Panc1 (cell line): ENCODE measurements at regions not wholly inside any gene's neighbourhood (a gene's known extent, or its start where the extent isn't known, plus 50 kb on each side); places are given as distances from the start of the nearest gene placed in this dataset.

Experiments
- ATAC-seq: fragments of 200-7000 bp; cut with Tn5 transposase; 2 replicates; pipeline ENCODE4 v1.9.1; 2020; ENCODE audit warnings: mild to moderate bottlenecking, moderate library complexity
- BruUV-seq: library from RNA; stranded (reverse); fragments of 400-500 nt; replicated peaks from 2 replicates; lab custom pipeline; 2021; lab: Mats Ljungman, UMichigan
- CTCF ChIA-PET: fragments of 300-600 bp; sonication (Branson Sonifier 250); formaldehyde crosslinking; loops from one replicate; lab custom pipeline; 2022; ENCODE audit warnings: antibody characterized with exemption; lab: Charles Lee
- POLR2A ChIA-PET: fragments of 300-600 bp; sonication (Branson Sonifier 250); formaldehyde crosslinking; loops from one replicate; lab custom pipeline; 2022; ENCODE audit warnings: antibody characterized with exemption; lab: Charles Lee
- DNase-seq: peaks from one replicate; pipeline ENCODE4 v3.0.0-alpha.2; 2010; ENCODE audit warnings: low read depth, low spot score
- H3K27ac ChIP-seq: 2 replicates; pipeline ENCODE4 v1.5.1; 2011; ENCODE audit warnings: mild to moderate bottlenecking, low read length, inconsistent platforms
- H3K27me3 ChIP-seq: fragments of 200-500 bp; sonication (Bioruptor generic); 2 replicates; pipeline ENCODE4 v1.6.0; 2014; ENCODE audit warnings: low read length, inconsistent platforms; ENCODE audit not compliant: control insufficient read depth, insufficient read depth
- H3K36me3 ChIP-seq: fragments of 200-500 bp; sonication (Bioruptor generic); 2 replicates; pipeline ENCODE4 v1.5.1; 2014; ENCODE audit warnings: inconsistent platforms, mild to moderate bottlenecking, low read length, moderate library complexity; ENCODE audit not compliant: control insufficient read depth, insufficient read depth
- H3K4me1 ChIP-seq: 2 replicates; pipeline ENCODE4 v1.5.1; 2011; ENCODE audit warnings: inconsistent platforms, mild to moderate bottlenecking, low read length, moderate library complexity; ENCODE audit not compliant: control insufficient read depth, insufficient read depth
- H3K4me3 ChIP-seq, 2 experiments: 2 replicates each; pipeline ENCODE4 v1.5.1; 2011 to 2012; ENCODE audit warnings: low read depth in 2 of 2, low read length in 2 of 2, mild to moderate bottlenecking in 2 of 2, inconsistent platforms in 1 of 2, moderate library complexity in 1 of 2
- H3K9me3 ChIP-seq: fragments of 200-500 bp; sonication (Bioruptor generic); 2 replicates; pipeline ENCODE4 v1.5.1; 2014; ENCODE audit warnings: low read depth, mild to moderate bottlenecking, inconsistent platforms, low read length, moderate library complexity; ENCODE audit not compliant: control insufficient read depth, insufficient read depth
- CTCF ChIP-seq: fragments of 450-650 bp; IDR thresholded peaks from 2 replicates; pipeline ENCODE4 v1.5.1; 2017; ENCODE audit warnings: mild to moderate bottlenecking
- POLR2AphosphoS5 ChIP-seq: IDR thresholded peaks from 2 replicates; pipeline ENCODE4 v1.6.1; 2012; ENCODE audit warnings: mild to moderate bottlenecking, low read depth, low read length, moderate library complexity
- REST ChIP-seq, 2 experiments: IDR thresholded peaks; 2 replicates each; pipeline ENCODE4 v1.6.1; 2011 to 2012; ENCODE audit warnings: low read depth in 2 of 2, control low read depth in 1 of 2, low read length in 1 of 2, mild to moderate bottlenecking in 1 of 2, moderate library complexity in 1 of 2; ENCODE audit not compliant: insufficient read depth in 1 of 2
- SIN3A ChIP-seq: IDR thresholded peaks from 2 replicates; pipeline ENCODE4 v1.6.1; 2012; ENCODE audit warnings: low read depth, mild to moderate bottlenecking, low read length, moderate library complexity, borderline replicate concordance; ENCODE audit not compliant: insufficient read depth
- TCF7L2 ChIP-seq: IDR thresholded peaks from 2 replicates; pipeline ENCODE4 v1.6.1; 2011; ENCODE audit warnings: mild to moderate bottlenecking, low read depth, low read length, inconsistent platforms
- in situ Hi-C: cut with HindIII; loops from 2 replicates; pipeline ENCODE4 v1.10.0; 2016; ENCODE audit warnings: low sequenced_read_pairs, low pct_unique_long_range_greater_than_20kb
- intact Hi-C: fragments of 100-400 bp; cut with micrococcal nuclease; formaldehyde crosslinking; loops from one replicate; pipeline ENCODE4 v1.10.0; 2022; ENCODE audit not compliant: unreplicated experiment

GRCh38 chr1:182278144-182279054, 113.2 kb downstream of the GLUL start:
- no peaks in the 10 kb centered on the region for H3K4me1 ChIP-seq
- no TSS peak for BruUV-seq
- H3K9me3 ChIP-seq: no peaks in the 10 kb centered on the region
- no peaks in the 10 kb centered on the region; the same call in 1 of the 2 replicates for H3K27me3 ChIP-seq
- H3K4me3 ChIP-seq: no peak overlapping the region
- ChIA-PET POLR2A (interaction anchor here (0.5 kb wide), 1 partner anchor 1256 kb away, joined by 4 read pairs; no protein-coding TSS in a partner anchor), CTCF (no interaction called here)
- H3K27ac ChIP-seq: no peak overlapping the region
- DNase-seq (no peak), ATAC-seq (no peak)
- TF ChIP-seq POLR2AphosphoS5: no peak
- TF ChIP-seq SIN3A: no peak
- no peak for TF ChIP-seq CTCF
- TF ChIP-seq TCF7L2: no peak
- TF ChIP-seq REST (IDR thresholded peaks at IDR 0.05; ENCODE audit: insufficient read depth in 1 of 2, low read depth in 2 of 2, low read length in 1 of 2): no peak
- in situ Hi-C loops (no loop called here), intact Hi-C loops (no loop called here)
- no peaks in the 10 kb centered on the region for H3K36me3 ChIP-seq

DNA sequence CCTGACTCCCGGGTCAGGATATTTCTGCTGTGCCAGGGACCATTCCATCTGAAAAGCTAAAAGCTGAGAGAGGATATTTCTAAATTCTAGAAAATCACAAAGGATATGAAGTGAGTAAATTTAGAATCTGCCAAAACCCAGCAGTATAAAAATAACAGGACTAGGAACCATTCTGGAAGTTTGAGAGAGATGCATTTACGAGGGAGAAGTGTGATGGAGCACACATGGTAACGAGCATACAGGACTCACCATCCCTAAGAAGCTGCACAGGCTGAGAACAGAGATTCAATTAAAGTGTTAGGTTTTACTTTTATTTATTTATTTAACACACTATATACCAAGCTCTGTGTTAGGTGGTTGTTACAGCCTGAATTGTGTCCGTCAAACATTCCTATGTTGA, 116.3 kb downstream of the GLUL start:
- Histone ChIP-seq H3K4me1 (no peaks in the 10 kb centered on the region), H3K4me3 (no peak overlapping the region), H3K27ac (no peak overlapping the region), H3K36me3 (no peaks in the 10 kb centered on the region), H3K27me3 (peaks cover 3% of the 10 kb centered on the region; the same call in 1 of the 2 replicates), H3K9me3 (no peaks in the 10 kb centered on the region)
- ATAC-seq (no peak), DNase-seq (no peak)
- BruUV-seq: no TSS peak
- in situ Hi-C loops (no loop called here), intact Hi-C loops (no loop called here)
- ChIA-PET CTCF (interaction anchor here (0.6 kb wide), 1 partner anchor 194 kb away, joined by 5 read pairs; no protein-coding TSS in a partner anchor), POLR2A (no interaction called here)
- TF ChIP-seq REST (IDR thresholded peaks at IDR 0.05; ENCODE audit: insufficient read depth in 1 of 2, low read depth in 2 of 2, low read length in 1 of 2) (no peak), POLR2AphosphoS5 (no peak), CTCF (no peak), SIN3A (no peak), TCF7L2 (no peak)
